OCI-LY7 (cell line): ENCODE measurements at regions not wholly inside any gene's neighbourhood (a gene's known extent, or its start where the extent isn't known, plus 50 kb on each side); places are given as distances from the start of the nearest gene placed in this dataset.

Experiments
- CTCF ChIP-seq: fragments of 200-600 bp; sonication (generic); conservative IDR thresholded peaks from 2 replicates; pipeline ENCODE4 v1.5.1; 2014; ENCODE audit warnings: mild to moderate bottlenecking, antibody characterized with exemption, low read length, moderate library complexity, mixed read lengths
- EZH2phosphoT487 ChIP-seq: fragments of 200-600 bp; sonication (generic); IDR thresholded peaks from 2 replicates; pipeline ENCODE4 v1.6.1; 2018; ENCODE audit warnings: low read depth, borderline replicate concordance, mild to moderate bottlenecking, mixed run types, antibody characterized with exemption, low read length, moderate library complexity, mixed read lengths

GRCh38 chr10:123478116-123478515 lies 188.0 kb upstream of the GPR26 start:
- no peak for TF ChIP-seq CTCF
- TF ChIP-seq EZH2phosphoT487: no peak
